ENCODE measurements at regions not wholly inside any gene's neighbourhood (a gene's known extent, or its start where the extent isn't known, plus 50 kb on each side); places are given as distances from the start of the nearest gene placed in this dataset.

DNA sequence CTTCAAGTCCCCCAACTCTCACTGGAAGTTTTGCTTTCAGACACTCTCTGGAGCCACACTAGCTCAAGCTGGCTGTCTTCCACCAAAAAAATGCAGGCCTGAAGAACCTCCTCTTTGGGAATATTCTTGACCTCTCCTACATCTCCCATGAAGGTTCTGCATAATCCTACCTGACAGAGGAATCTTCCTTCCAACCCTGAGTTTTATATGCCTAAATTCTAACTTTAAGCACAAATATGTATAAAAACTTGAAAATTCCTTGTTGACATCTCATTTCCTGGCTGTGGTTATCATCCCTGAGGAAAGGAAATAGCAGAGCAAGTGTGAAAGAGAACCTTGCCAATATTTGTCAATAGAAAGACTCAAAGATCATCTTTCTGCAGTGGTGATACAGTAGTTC is 249.0 kb downstream of the LPIN1 start:
- no peak for DNase-seq (ENCODE audit: low spot score)
- in situ Hi-C loops (cut with MboI; ENCODE audit: low sequenced_read_pairs, unreplicated experiment), result no loop called here
- TF ChIP-seq, protein P1, sequence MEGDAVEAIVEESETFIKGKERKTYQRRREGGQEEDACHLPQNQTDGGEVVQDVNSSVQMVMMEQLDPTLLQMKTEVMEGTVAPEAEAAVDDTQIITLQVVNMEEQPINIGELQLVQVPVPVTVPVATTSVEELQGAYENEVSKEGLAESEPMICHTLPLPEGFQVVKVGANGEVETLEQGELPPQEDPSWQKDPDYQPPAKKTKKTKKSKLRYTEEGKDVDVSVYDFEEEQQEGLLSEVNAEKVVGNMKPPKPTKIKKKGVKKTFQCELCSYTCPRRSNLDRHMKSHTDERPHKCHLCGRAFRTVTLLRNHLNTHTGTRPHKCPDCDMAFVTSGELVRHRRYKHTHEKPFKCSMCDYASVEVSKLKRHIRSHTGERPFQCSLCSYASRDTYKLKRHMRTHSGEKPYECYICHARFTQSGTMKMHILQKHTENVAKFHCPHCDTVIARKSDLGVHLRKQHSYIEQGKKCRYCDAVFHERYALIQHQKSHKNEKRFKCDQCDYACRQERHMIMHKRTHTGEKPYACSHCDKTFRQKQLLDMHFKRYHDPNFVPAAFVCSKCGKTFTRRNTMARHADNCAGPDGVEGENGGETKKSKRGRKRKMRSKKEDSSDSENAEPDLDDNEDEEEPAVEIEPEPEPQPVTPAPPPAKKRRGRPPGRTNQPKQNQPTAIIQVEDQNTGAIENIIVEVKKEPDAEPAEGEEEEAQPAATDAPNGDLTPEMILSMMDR (IDR thresholded peaks at IDR 0.05; ENCODE audit: borderline replicate concordance, control extremely low read depth, extremely low read depth, insufficient read depth, missing control alignments), result no peak

GRCh38 chr2:11996618-11997017 is 250.2 kb downstream of the LPIN1 start:
- in situ Hi-C loops (cut with MboI; ENCODE audit: low sequenced_read_pairs, unreplicated experiment), result no loop called here
- TF ChIP-seq, protein P1 (IDR thresholded peaks at IDR 0.05; ENCODE audit: borderline replicate concordance, control extremely low read depth, extremely low read depth, insufficient read depth, missing control alignments), result no peak
- DNase-seq (ENCODE audit: low spot score), result no peak

DNA sequence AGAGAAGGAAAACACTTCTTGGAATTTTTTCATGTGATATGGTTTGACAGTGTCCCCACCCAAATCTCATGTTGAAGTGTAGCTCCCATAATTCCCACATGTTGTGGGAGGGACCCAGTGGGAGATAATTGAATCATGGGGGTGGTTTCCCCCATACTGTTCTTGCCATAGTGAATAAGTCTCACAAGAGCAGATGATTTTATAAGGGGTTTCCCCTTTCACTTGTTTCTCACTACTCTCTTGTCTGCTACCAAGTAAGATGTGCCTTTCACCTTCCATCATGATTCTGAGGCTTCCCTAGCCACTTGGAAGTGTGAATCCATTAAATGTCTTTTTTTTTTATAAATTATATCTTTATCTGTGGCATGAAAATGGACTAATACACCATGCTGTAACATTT is 250.7 kb downstream of the LPIN1 start:
- TF ChIP-seq, protein P1 (IDR thresholded peaks at IDR 0.05; ENCODE audit: borderline replicate concordance, control extremely low read depth, extremely low read depth, insufficient read depth, missing control alignments), result no peak
- no peak for DNase-seq (ENCODE audit: low spot score)
- in situ Hi-C loops (cut with MboI; ENCODE audit: low sequenced_read_pairs, unreplicated experiment), result no loop called here

- TF ChIP-seq, protein P1 (IDR thresholded peaks at IDR 0.05; ENCODE audit: borderline replicate concordance, control extremely low read depth, extremely low read depth, insufficient read depth, missing control alignments), result no peak
- in situ Hi-C loops (cut with MboI; ENCODE audit: low sequenced_read_pairs, unreplicated experiment), result no loop called here
Observed at GRCh38 chr2:11998218-11998617, 251.8 kb downstream of the LPIN1 start.

DNA sequence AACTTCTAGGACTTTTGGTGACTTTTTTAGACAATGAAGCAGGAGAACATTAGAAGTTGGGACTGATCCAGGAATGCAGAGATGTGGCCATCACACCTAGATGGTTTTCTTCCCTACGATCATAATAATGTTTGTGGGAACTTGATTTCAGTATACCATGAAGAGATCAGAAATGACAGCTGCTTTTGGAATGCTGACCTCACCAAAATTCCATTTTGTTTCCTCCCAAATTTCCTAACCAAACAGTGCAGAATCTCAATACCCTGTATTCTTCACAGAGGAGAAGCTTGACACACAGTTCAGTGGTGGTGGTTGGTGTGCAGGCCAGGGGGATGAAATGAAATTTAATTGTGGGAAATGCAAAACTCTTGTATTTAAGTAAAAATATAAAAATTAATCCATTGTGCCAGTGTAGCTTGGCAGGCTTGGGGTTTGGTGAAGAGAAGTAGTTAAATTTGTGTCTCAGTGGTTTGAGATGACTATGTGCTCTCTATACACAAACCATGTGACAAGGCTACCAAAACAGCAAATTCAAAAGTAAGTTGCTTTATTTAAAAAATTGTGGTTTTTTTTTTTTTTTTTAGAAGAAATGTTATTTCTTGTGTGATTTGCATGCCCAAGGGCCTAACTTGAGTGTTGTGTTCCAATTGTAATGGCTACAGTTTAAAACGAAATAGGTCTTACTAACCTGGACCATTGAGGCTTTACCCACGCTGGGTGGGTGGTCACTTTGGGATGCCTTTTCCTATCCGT is 252.4 kb downstream of the LPIN1 start:
- TF ChIP-seq, protein P1 (IDR thresholded peaks at IDR 0.05; ENCODE audit: borderline replicate concordance, control extremely low read depth, extremely low read depth, insufficient read depth, missing control alignments), result no peak
- no peak for DNase-seq (ENCODE audit: low spot score)
- in situ Hi-C loops (cut with MboI; ENCODE audit: low sequenced_read_pairs, unreplicated experiment), result no loop called here

More at GRCh38 chr2:11998218-11998617, 251.8 kb downstream of the LPIN1 start:
- DNase-seq (ENCODE audit: low spot score), result no peak

GRCh38 chr2:12001621-12002020 is 255.2 kb downstream of the LPIN1 start:
- DNase-seq (ENCODE audit: low spot score), result no peak
- TF ChIP-seq, protein P1 (IDR thresholded peaks at IDR 0.05; ENCODE audit: borderline replicate concordance, control extremely low read depth, extremely low read depth, insufficient read depth, missing control alignments), result no peak
- in situ Hi-C loops (cut with MboI; ENCODE audit: low sequenced_read_pairs, unreplicated experiment), result no loop called here

Measured in GM13976 (cell line).